ENCODE measurements at regions not wholly inside any gene's neighbourhood (a gene's known extent, or its start where the extent isn't known, plus 50 kb on each side); places are given as distances from the start of the nearest gene placed in this dataset.

DNA sequence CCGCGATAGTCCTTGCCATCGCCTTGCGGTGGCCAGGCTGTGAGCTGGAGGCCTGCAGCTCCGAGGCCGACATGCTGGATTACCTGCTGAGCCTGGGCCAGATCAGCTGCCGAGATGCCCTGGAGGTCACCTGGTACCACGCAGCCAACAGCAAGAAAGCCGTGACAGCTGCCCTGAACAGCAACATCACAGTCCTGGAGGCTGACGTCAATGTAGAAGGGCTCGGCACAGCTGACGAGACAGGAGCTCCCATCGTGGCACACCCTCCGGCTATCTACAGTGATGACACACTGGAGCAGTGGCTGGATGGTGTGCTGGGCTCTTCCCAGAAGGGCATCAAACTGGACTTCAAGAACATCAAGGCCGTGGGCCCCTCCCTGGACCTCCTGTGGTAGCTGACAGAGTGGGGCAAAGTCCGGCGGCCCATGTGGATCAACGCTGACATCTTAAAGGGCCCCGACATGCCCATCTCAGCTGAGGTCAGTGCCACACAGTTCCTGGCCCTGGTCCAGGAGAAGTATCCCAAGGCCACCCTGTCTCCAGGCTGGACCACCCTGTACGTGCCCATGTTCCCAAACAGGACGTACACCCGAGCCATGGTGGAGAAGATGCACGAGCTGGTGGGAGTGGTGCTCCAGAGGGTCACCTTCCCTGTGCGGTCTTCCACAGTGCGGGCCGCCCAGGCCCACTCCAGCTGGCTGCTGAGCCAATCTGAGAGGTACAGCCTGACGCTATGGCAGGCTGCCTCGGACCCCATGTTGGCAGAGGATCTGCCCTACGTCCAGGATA lies 70.2 kb downstream of the FAM43A start:
- TF ChIP-seq CTCF (tag by site-specific recombination; IDR thresholded peaks at IDR 0.05) (no peak), ZNF112 (tag by site-specific recombination; IDR thresholded peaks at IDR 0.05) (no peak), ZSCAN30 (tag by site-specific recombination; IDR thresholded peaks at IDR 0.05) (no peak)
- TF ChIP-seq, protein P1, sequence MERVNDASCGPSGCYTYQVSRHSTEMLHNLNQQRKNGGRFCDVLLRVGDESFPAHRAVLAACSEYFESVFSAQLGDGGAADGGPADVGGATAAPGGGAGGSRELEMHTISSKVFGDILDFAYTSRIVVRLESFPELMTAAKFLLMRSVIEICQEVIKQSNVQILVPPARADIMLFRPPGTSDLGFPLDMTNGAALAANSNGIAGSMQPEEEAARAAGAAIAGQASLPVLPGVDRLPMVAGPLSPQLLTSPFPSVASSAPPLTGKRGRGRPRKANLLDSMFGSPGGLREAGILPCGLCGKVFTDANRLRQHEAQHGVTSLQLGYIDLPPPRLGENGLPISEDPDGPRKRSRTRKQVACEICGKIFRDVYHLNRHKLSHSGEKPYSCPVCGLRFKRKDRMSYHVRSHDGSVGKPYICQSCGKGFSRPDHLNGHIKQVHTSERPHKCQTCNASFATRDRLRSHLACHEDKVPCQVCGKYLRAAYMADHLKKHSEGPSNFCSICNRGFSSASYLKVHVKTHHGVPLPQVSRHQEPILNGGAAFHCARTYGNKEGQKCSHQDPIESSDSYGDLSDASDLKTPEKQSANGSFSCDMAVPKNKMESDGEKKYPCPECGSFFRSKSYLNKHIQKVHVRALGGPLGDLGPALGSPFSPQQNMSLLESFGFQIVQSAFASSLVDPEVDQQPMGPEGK (tag by site-specific recombination; IDR thresholded peaks at IDR 0.05) = no peak
